Activated CD8-positive, alpha-beta T cell treated with anti-CD3 and anti-CD28 coated beads for 36 hours (primary cell): ENCODE measurements at regions not wholly inside any gene's neighbourhood (a gene's known extent, or its start where the extent isn't known, plus 50 kb on each side); places are given as distances from the start of the nearest gene placed in this dataset.
A peak's percentile ranks its signal among the peaks of the same experiment; 100 is the strongest.

Experiments
- ATAC-seq: fragments of 200-7000 bp; cut with Tn5 transposase; one replicate; pipeline ENCODE4 v1.10.0; 2021; ENCODE audit warnings: mild to moderate bottlenecking, moderate library complexity
- CTCF ChIA-PET: fragments of 350-600 bp; sonication (Branson Sonifier 250); formaldehyde crosslinking; loops from one replicate; lab custom pipeline; 2021; ENCODE audit warnings: antibody characterized with exemption; lab: Charles Lee
- POLR2A ChIA-PET: fragments of 350-600 bp; sonication (Branson Sonifier 250); formaldehyde crosslinking; loops from one replicate; lab custom pipeline; 2021; ENCODE audit warnings: antibody characterized with exemption; lab: Charles Lee
- DNase-seq: peaks from one replicate; pipeline ENCODE4 v3.0.0-alpha.2; 2020
- H3K27ac Mint-ChIP-seq: one replicate; pipeline ENCODE4 v1.8.0; 2021; ENCODE audit warnings: mild to moderate bottlenecking, mixed read lengths
- H3K27me3 Mint-ChIP-seq: one replicate; pipeline ENCODE4 v1.8.0; 2021; ENCODE audit warnings: mixed read lengths
- H3K36me3 Mint-ChIP-seq: one replicate; pipeline ENCODE4 v1.8.0; 2021; ENCODE audit warnings: low read depth, mixed read lengths
- H3K4me1 Mint-ChIP-seq: one replicate; pipeline ENCODE4 v1.8.0; 2021; ENCODE audit warnings: low read depth, mixed read lengths
- H3K4me3 Mint-ChIP-seq: one replicate; pipeline ENCODE4 v1.8.0; 2021; ENCODE audit warnings: mild to moderate bottlenecking, moderate library complexity, mixed read lengths
- H3K9me3 Mint-ChIP-seq: one replicate; pipeline ENCODE4 v1.8.0; 2021; ENCODE audit warnings: mixed read lengths
- CTCF ChIP-seq: fragments of 200-600 bp; IDR thresholded peaks from one replicate; pipeline ENCODE4 v1.8.0; 2022; ENCODE audit warnings: antibody characterized with exemption, mild to moderate bottlenecking
- intact Hi-C: fragments of 100-400 bp; cut with micrococcal nuclease; formaldehyde crosslinking; loops from one replicate; pipeline ENCODE4 v1.10.0; 2022

GRCh38 chr5:159444441-159445082 is 114.3 kb upstream of the IL12B start:
- no peaks in the 10 kb centered on the region for H3K4me1 Mint-ChIP-seq
- no peaks in the 10 kb centered on the region for H3K36me3 Mint-ChIP-seq
- TF ChIP-seq CTCF, result peak; percentile 38
- peaks cover 7% of the 10 kb centered on the region for H3K27me3 Mint-ChIP-seq
- intact Hi-C loops, result loop anchor here (10.0 kb wide), 1 partner anchor 470 kb away; the partner anchor contains the start of gene ADRA1B
- ChIA-PET CTCF (interaction anchor here (0.7 to 3.8 kb wide), 13 partner anchors 8 to 542 kb away, joined by 3 to 29 read pairs (median 5); no protein-coding TSS in a partner anchor), POLR2A (no interaction called here)
- ATAC-seq (peak; percentile 37), DNase-seq (no peak)
- H3K4me3 Mint-ChIP-seq, result no peak overlapping the region
- no peak overlapping the region for H3K27ac Mint-ChIP-seq
- H3K9me3 Mint-ChIP-seq, result no peaks in the 10 kb centered on the region

- Mint-ChIP-seq H3K27ac (no peak overlapping the region), H3K36me3 (no peaks in the 10 kb centered on the region), H3K27me3 (peaks cover 10% of the 10 kb centered on the region), H3K9me3 (no peaks in the 10 kb centered on the region), H3K4me3 (no peak overlapping the region), H3K4me1 (peaks cover 4% of the 10 kb centered on the region)
- intact Hi-C loops, result loop anchor here (10.0 kb wide), 1 partner anchor 468 kb away; the partner anchor contains the start of gene ADRA1B
- DNase-seq (no peak), ATAC-seq (no peak)
- TF ChIP-seq CTCF, result no peak
- ChIA-PET CTCF (interaction anchor here (0.8 to 2.3 kb wide), 2 partner anchors 17 to 540 kb away, joined by 3 to 5 read pairs; no protein-coding TSS in a partner anchor), POLR2A (interaction anchor here (1.4 kb wide), 1 partner anchor 562 kb away, joined by 4 read pairs; the partner anchor contains the start of gene TTC1)
These were observed 116.8 kb upstream of the IL12B start for GRCh38 chr5:159447116-159447515.

- no peak for TF ChIP-seq CTCF
- Mint-ChIP-seq H3K36me3 (no peaks in the 10 kb centered on the region), H3K4me1 (peaks cover 4% of the 10 kb centered on the region), H3K9me3 (no peaks in the 10 kb centered on the region), H3K27me3 (peaks cover 18% of the 10 kb centered on the region), H3K27ac (no peak overlapping the region), H3K4me3 (no peak overlapping the region)
- POLR2A ChIA-PET, result no interaction called here
- DNase-seq (no peak), ATAC-seq (no peak)
- CTCF ChIA-PET, result interaction anchor here (1.0 to 2.3 kb wide), 4 partner anchors 18 to 1374 kb away, joined by 3 to 5 read pairs (median 3); no protein-coding TSS in a partner anchor
- intact Hi-C loops, result loop anchor here (10.0 kb wide), 1 partner anchor 466 kb away; the partner anchor contains the start of gene ADRA1B
These were observed 118.6 kb upstream of the IL12B start for GRCh38 chr5:159448841-159449407.

GRCh38 chr5:159449925-159450324 is 119.6 kb upstream of the IL12B start:
- Mint-ChIP-seq H3K27ac (no peak overlapping the region), H3K9me3 (no peaks in the 10 kb centered on the region), H3K36me3 (no peaks in the 10 kb centered on the region), H3K4me3 (no peak overlapping the region), H3K27me3 (peaks cover 25% of the 10 kb centered on the region), H3K4me1 (peaks cover 4% of the 10 kb centered on the region)
- DNase-seq (no peak), ATAC-seq (no peak)
- no peak for TF ChIP-seq CTCF
- ChIA-PET POLR2A (interaction anchor here (1.1 kb wide), 1 partner anchor 105 kb away, joined by 3 read pairs; no protein-coding TSS in a partner anchor), CTCF (interaction anchor here (0.9 kb wide), 1 partner anchor 66 kb away, joined by 4 read pairs; no protein-coding TSS in a partner anchor)
- intact Hi-C loops, result loop anchor here (5.0 to 10.0 kb wide), 2 partner anchors 465 to 517 kb away; partner anchors contain the start of gene ADRA1B
